ENCODE measurements at regions not wholly inside any gene's neighbourhood (a gene's known extent, or its start where the extent isn't known, plus 50 kb on each side); places are given as distances from the start of the nearest gene placed in this dataset.

DNA sequence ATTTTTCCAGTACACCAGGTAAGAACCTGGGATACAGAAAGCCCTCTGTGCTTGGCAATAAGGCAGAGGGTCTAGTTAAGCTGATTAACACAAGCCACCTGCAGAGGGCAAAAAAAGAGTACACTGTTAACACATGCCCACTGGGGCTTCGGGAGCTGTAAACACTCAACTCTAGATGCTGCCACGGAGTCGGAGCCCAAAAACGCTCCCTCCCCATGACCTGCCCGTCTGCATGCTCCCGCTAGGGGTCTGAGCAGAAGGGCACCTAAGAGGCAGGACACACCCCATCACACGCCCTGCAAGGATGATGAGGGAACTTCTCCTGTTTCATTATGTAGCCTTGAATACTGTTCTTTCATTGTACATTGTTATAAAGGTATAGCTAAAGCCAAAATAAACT, 715.6 kb upstream of the AADAT start:
- Histone ChIP-seq H3K9me3 (ENCODE audit: insufficient read depth in 2 of 2, low read depth in 1 of 2, low read length in 1 of 2) (no peaks in the 10 kb centered on the region), H3K9ac (replicated peaks in 1 of 4; ENCODE audit: extremely low read depth in 1 of 4, low read depth in 3 of 4, low read length in 3 of 4) (no peak overlapping the region), H3K36me3 (ENCODE audit: control insufficient read depth in 2 of 4, insufficient read depth in 4 of 4, low read length in 3 of 4) (no peaks in the 10 kb centered on the region), H2BK15ac (ENCODE audit: low read length) (no peak overlapping the region), H4K91ac (replicated peaks; ENCODE audit: insufficient read length, low read length) (no peak overlapping the region), H3K23ac (ENCODE audit: insufficient read length) (no peak overlapping the region), H3K14ac (ENCODE audit: insufficient read length) (no peak overlapping the region), H2BK20ac (ENCODE audit: low read length) (no peak overlapping the region), H3K27me3 (replicated peaks in 1 of 4; ENCODE audit: control insufficient read depth in 3 of 4, extremely low read depth in 1 of 4, insufficient read depth in 3 of 4, low read length in 3 of 4) (no peaks in the 10 kb centered on the region), H4K20me1 (replicated peaks in 1 of 2; ENCODE audit: control insufficient read depth in 1 of 2, insufficient read depth in 2 of 2, low read length in 2 of 2) (no peaks in the 10 kb centered on the region), H3K79me1 (ENCODE audit: low read depth, low read length) (no peaks in the 10 kb centered on the region), H3K4me1 (replicated peaks in 1 of 4; ENCODE audit: control insufficient read depth in 3 of 4, insufficient read depth in 4 of 4, low read length in 3 of 4) (no peaks in the 10 kb centered on the region), H2BK12ac (ENCODE audit: low read depth, low read length) (no peak overlapping the region), H3K23me2 (ENCODE audit: low read depth, low read length) (no peaks in the 10 kb centered on the region), H4K5ac (ENCODE audit: insufficient read length, low read depth, low read length) (no peak overlapping the region), H3K4me3 (ENCODE audit: extremely low read depth in 1 of 4, insufficient read depth in 2 of 4, low read depth in 3 of 4, low read length in 4 of 4) (no peak overlapping the region), H3K4me2 (ENCODE audit: insufficient read depth in 1 of 2, low read depth in 2 of 2, low read length in 2 of 2) (no peak overlapping the region), H3K56ac (replicated peaks; ENCODE audit: insufficient read length, low read depth, low read length) (no peak overlapping the region), H3K27ac (ENCODE audit: low read depth, low read length) (no peak overlapping the region), H2AFZ (ENCODE audit: low read length) (peak overlapping the region; percentile 76), H3K18ac (ENCODE audit: extremely low read depth, low read length) (no peak overlapping the region), H2BK120ac (replicated peaks; ENCODE audit: low read depth, low read length) (no peak overlapping the region), H2BK5ac (ENCODE audit: low read depth, low read length) (no peak overlapping the region), H2AK5ac (ENCODE audit: low read depth, low read length) (no peak overlapping the region), H3K4ac (replicated peaks; ENCODE audit: insufficient read length, low read depth, low read length) (no peak overlapping the region), H4K8ac (ENCODE audit: extremely low read depth, insufficient read depth, low read length) (no peak overlapping the region), H3K79me2 (ENCODE audit: control insufficient read depth in 1 of 2, insufficient read depth in 2 of 2, low read length in 2 of 2) (no peaks in the 10 kb centered on the region)
- DNase-seq (ENCODE audit: low read depth in 1 of 2, low spot score in 2 of 2) (no peak), FAIRE-seq (no peak)
- TF ChIP-seq RAD21 (IDR thresholded peaks at IDR 0.05 in 1 of 2, conservative IDR thresholded peaks at IDR 0.05 in 1 of 2; ENCODE audit: low read depth in 2 of 2, low read length in 2 of 2) (no peak), MAFK (IDR thresholded peaks at IDR 0.05; ENCODE audit: low read depth, low read length) (no peak), SP1 (IDR thresholded peaks at IDR 0.05; ENCODE audit: low read depth, low read length) (no peak), CREB1 (IDR thresholded peaks at IDR 0.05) (no peak), RXRA (IDR thresholded peaks at IDR 0.05; ENCODE audit: insufficient read depth, low read depth, low read length) (no peak), KDM4A (IDR thresholded peaks at IDR 0.05; ENCODE audit: low read depth, low read length, severe bottlenecking) (no peak), JUN (IDR thresholded peaks at IDR 0.05; ENCODE audit: low read depth, low read length) (no peak), JUND (IDR thresholded peaks at IDR 0.05; ENCODE audit: low read length) (no peak), POU5F1 (IDR thresholded peaks at IDR 0.05; ENCODE audit: low read depth, low read length) (no peak), GABPA (IDR thresholded peaks at IDR 0.05; ENCODE audit: borderline replicate concordance, insufficient read depth, low read length) (no peak), TBP (IDR thresholded peaks at IDR 0.05; ENCODE audit: low read depth, low read length) (no peak), BRCA1 (IDR thresholded peaks at IDR 0.05; ENCODE audit: low read depth, low read length) (no peak)
- TF ChIP-seq, protein P1, sequence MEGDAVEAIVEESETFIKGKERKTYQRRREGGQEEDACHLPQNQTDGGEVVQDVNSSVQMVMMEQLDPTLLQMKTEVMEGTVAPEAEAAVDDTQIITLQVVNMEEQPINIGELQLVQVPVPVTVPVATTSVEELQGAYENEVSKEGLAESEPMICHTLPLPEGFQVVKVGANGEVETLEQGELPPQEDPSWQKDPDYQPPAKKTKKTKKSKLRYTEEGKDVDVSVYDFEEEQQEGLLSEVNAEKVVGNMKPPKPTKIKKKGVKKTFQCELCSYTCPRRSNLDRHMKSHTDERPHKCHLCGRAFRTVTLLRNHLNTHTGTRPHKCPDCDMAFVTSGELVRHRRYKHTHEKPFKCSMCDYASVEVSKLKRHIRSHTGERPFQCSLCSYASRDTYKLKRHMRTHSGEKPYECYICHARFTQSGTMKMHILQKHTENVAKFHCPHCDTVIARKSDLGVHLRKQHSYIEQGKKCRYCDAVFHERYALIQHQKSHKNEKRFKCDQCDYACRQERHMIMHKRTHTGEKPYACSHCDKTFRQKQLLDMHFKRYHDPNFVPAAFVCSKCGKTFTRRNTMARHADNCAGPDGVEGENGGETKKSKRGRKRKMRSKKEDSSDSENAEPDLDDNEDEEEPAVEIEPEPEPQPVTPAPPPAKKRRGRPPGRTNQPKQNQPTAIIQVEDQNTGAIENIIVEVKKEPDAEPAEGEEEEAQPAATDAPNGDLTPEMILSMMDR (IDR thresholded peaks at IDR 0.05; ENCODE audit: control extremely low read depth in 1 of 3, insufficient read depth in 1 of 3, low read depth in 1 of 3, low read length in 3 of 3): no peak
- WGBS, 2 experiments (ENCODE audit: extremely low coverage in 1 of 2, insufficient coverage in 1 of 2, insufficient read length in 1 of 2, insufficient replicate concordance in 2 of 2, low coverage in 1 of 2, low lambda C conversion rate in 2 of 2, missing lambda C conversion rate in 1 of 2): 97% methylated on average over 7 of the region's 7 CpGs; no CpG with 5 or more reads in 1 of the 2 experiments
- ChIA-PET CTCF (ENCODE audit: partially characterized antibody) (no interaction called here), POLR2A (ENCODE audit: partially characterized antibody) (no interaction called here)
